SU-DHL-6 (cell line): ENCODE measurements at regions not wholly inside any gene's neighbourhood (a gene's known extent, or its start where the extent isn't known, plus 50 kb on each side); places are given as distances from the start of the nearest gene placed in this dataset.

ENCODE experiments used
- H2AFZ ChIP-seq: fragments of 200-600 bp; sonication (generic); 2 replicates; pipeline ENCODE4 v1.6.1; 2014; ENCODE audit warnings: low read depth, mild to moderate bottlenecking, moderate library complexity, mixed read lengths, antibody characterized with exemption, low read length; ENCODE audit not compliant: severe bottlenecking
- H3F3A ChIP-seq: fragments of 200-600 bp; shearing (Covaris generic); 2 replicates; pipeline ENCODE4 v1.6.0; 2016; ENCODE audit warnings: antibody characterized with exemption, mild to moderate bottlenecking; ENCODE audit not compliant: insufficient read depth
- H3K27ac ChIP-seq: fragments of 200-600 bp; sonication (generic); 2 replicates; pipeline ENCODE4 v1.5.1; 2016; ENCODE audit warnings: low read depth, mild to moderate bottlenecking, low read length, moderate library complexity, mixed read lengths
- H3K27me3 ChIP-seq: fragments of 200-600 bp; sonication (generic), shearing (Covaris generic); 2 replicates; pipeline ENCODE4 v1.6.0; 2014; ENCODE audit warnings: mild to moderate bottlenecking, low read length
- H3K36me3 ChIP-seq: fragments of 200-600 bp; sonication (generic); 2 replicates; pipeline ENCODE4 v1.6.1; 2014; ENCODE audit warnings: mild to moderate bottlenecking, low read length, mixed read lengths
- H3K4me2 ChIP-seq: fragments of 300-600, 200-600 bp; shearing (Covaris generic), sonication (generic); 2 replicates; pipeline ENCODE4 v1.6.0; 2014; ENCODE audit warnings: low read length, low read depth, mild to moderate bottlenecking; ENCODE audit not compliant: poor library complexity, severe bottlenecking
- H3K4me3 ChIP-seq: fragments of 200-600 bp; sonication (generic); 2 replicates; pipeline ENCODE4 v1.5.1; 2014; ENCODE audit warnings: antibody characterized with exemption, low read length, mild to moderate bottlenecking, mixed read lengths; ENCODE audit not compliant: insufficient read depth, poor library complexity, severe bottlenecking
- H3K79me2 ChIP-seq: fragments of 200-600 bp; sonication (generic); 2 replicates; pipeline ENCODE4 v1.6.1; 2014; ENCODE audit warnings: mild to moderate bottlenecking, low read length, moderate library complexity; ENCODE audit not compliant: insufficient read depth
- H3K9ac ChIP-seq: fragments of 200-600 bp; sonication (generic); 2 replicates; pipeline ENCODE4 v1.7.0; 2014; ENCODE audit warnings: mild to moderate bottlenecking, low read length
- H3K9me2 ChIP-seq: fragments of 200-600 bp; sonication (generic); replicated peaks from 2 replicates; pipeline ENCODE4 v1.6.1; 2014; ENCODE audit warnings: low read length; ENCODE audit not compliant: insufficient read depth
- H3K9me3 ChIP-seq: fragments of 200-600 bp; sonication (generic); 2 replicates; pipeline ENCODE4 v1.6.1; 2014; ENCODE audit warnings: low read length, mixed read lengths; ENCODE audit not compliant: insufficient read depth
- H4K20me1 ChIP-seq: fragments of 200-600 bp; sonication (generic); 2 replicates; pipeline ENCODE4 v1.6.1; 2014; ENCODE audit warnings: low read depth, mild to moderate bottlenecking, antibody characterized with exemption, low read length, moderate library complexity, mixed read lengths
- CTCF ChIP-seq: fragments of 200-600 bp; sonication (generic); IDR thresholded peaks from one replicate; pipeline ENCODE4 v1.5.1; 2017; ENCODE audit warnings: antibody characterized with exemption, mild to moderate bottlenecking, low read length, moderate library complexity; ENCODE audit not compliant: insufficient read depth, poor library complexity, severe bottlenecking
- EZH2phosphoT487 ChIP-seq: fragments of 200-600 bp; sonication (generic), shearing (Covaris generic); conservative IDR thresholded peaks from 2 replicates; pipeline ENCODE4 v1.6.1; 2018; ENCODE audit warnings: mild to moderate bottlenecking, antibody characterized with exemption, low read length, moderate library complexity, mixed read lengths

DNA sequence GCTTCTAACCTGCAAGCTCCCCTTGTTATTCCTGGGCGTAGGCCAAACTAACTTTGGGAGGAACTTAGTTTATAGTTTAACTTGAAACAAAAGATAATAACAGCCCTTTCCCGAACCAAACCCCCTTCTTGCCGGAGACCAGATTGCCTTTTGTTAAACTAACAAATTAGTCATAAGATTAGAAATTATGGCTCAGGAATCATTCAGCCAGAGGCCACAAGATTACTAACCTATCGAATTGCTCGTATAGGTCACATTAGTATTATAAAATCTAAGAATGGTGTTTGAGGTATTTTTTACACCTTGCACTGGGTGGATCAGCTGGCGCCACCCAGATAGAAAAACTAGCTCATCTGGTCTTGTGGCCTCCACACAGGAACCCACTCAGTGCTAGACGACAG is 65.3 kb upstream of the RAP2B start:
- H3F3A ChIP-seq: no peaks in the 10 kb centered on the region
- no peaks in the 10 kb centered on the region for H3K36me3 ChIP-seq
- H3K9ac ChIP-seq: no peak overlapping the region
- H3K9me2 ChIP-seq: no peaks in the 10 kb centered on the region
- no peaks in the 10 kb centered on the region for H3K27me3 ChIP-seq
- no peak overlapping the region for H3K4me2 ChIP-seq
- no peak overlapping the region for H3K4me3 ChIP-seq
- no peak overlapping the region for H3K27ac ChIP-seq
- no peaks in the 10 kb centered on the region for H3K79me2 ChIP-seq
- no peaks in the 10 kb centered on the region for H3K9me3 ChIP-seq
- no peaks in the 10 kb centered on the region for H4K20me1 ChIP-seq
- no peak for TF ChIP-seq EZH2phosphoT487
- TF ChIP-seq CTCF: no peak
- no peak overlapping the region for H2AFZ ChIP-seq

DNA sequence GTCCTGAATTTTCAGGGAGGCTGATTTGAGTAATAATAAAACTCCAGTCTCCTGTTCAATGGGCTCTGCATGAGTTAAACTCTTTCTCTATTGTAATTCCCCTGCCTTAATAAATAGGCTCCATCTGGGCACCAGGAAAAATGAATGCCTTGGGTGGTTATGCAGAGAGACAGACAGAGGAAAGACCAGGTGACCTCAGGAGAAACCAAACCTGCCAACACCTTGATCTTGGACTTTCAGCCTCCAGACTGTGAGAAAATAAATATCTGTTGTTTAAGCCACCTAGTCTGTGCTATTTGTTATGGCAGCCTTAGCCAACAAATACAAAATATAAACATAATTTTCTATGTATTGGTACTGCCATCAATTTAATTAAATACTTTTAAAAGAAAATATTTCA is 64.8 kb upstream of the RAP2B start:
- no peak overlapping the region for H2AFZ ChIP-seq
- no peak for TF ChIP-seq EZH2phosphoT487
- TF ChIP-seq CTCF: no peak
- H3K4me2 ChIP-seq: no peak overlapping the region
- H3K9ac ChIP-seq: no peak overlapping the region
- H4K20me1 ChIP-seq: no peaks in the 10 kb centered on the region
- no peaks in the 10 kb centered on the region for H3K9me2 ChIP-seq
- H3K27ac ChIP-seq: no peak overlapping the region
- no peaks in the 10 kb centered on the region for H3F3A ChIP-seq
- H3K4me3 ChIP-seq: no peak overlapping the region
- no peaks in the 10 kb centered on the region for H3K9me3 ChIP-seq
- H3K79me2 ChIP-seq: no peaks in the 10 kb centered on the region
- no peaks in the 10 kb centered on the region for H3K27me3 ChIP-seq
- H3K36me3 ChIP-seq: no peaks in the 10 kb centered on the region

- TF ChIP-seq CTCF (no peak), EZH2phosphoT487 (no peak)
- H3K27me3 ChIP-seq: no peaks in the 10 kb centered on the region
- no peaks in the 10 kb centered on the region for H3K9me3 ChIP-seq
- H3K9ac ChIP-seq: no peak overlapping the region
- no peaks in the 10 kb centered on the region for H3F3A ChIP-seq
- H2AFZ ChIP-seq: no peak overlapping the region
- no peaks in the 10 kb centered on the region for H4K20me1 ChIP-seq
- H3K9me2 ChIP-seq: no peaks in the 10 kb centered on the region
- no peak overlapping the region for H3K4me3 ChIP-seq
- no peaks in the 10 kb centered on the region for H3K36me3 ChIP-seq
- no peaks in the 10 kb centered on the region for H3K79me2 ChIP-seq
- no peak overlapping the region for H3K4me2 ChIP-seq
- H3K27ac ChIP-seq: no peak overlapping the region
Observed at GRCh38 chr3:153099131-153099530, 62.9 kb upstream of the RAP2B start.
